ENCODE measurements at regions not wholly inside any gene's neighbourhood (a gene's known extent, or its start where the extent isn't known, plus 50 kb on each side); places are given as distances from the start of the nearest gene placed in this dataset.

- Mint-ChIP-seq H3K9me3 (no peaks in the 10 kb centered on the region), H3K4me1 (no peaks in the 10 kb centered on the region), H3K27me3 (ENCODE audit: low read depth in 2 of 2) (no peaks in the 10 kb centered on the region), H3K36me3 (no peaks in the 10 kb centered on the region), H3K27ac (no peak overlapping the region), H3K4me3 (no peak overlapping the region)
- H3K36me3 ChIP-seq (ENCODE audit: control insufficient read depth, insufficient read depth, low read length): no peaks in the 10 kb centered on the region
- DNase-seq: no peak
- 49% methylated on average over 13 of the region's 14 CpGs for WGBS (ENCODE audit: insufficient coverage)
- H3K4me3 ChIP-seq (ENCODE audit: low read length): no peak overlapping the region
- no peaks in the 10 kb centered on the region for H3K9me3 ChIP-seq (ENCODE audit: control insufficient read depth, insufficient read depth, low read length)
- intact Hi-C loops (cut with micrococcal nuclease): no loop called here
- no peak for TF ChIP-seq CTCF (IDR thresholded peaks at IDR 0.05)
- H3K27me3 ChIP-seq (ENCODE audit: control insufficient read depth, insufficient read depth, low read length): no peaks in the 10 kb centered on the region
- no peak overlapping the region for H3K27ac ChIP-seq (ENCODE audit: low read length)
- no peaks in the 10 kb centered on the region for H3K4me1 ChIP-seq (ENCODE audit: control insufficient read depth, insufficient read depth, low read length)
- ATAC-seq: no peak
Observed at GRCh38 chr2:2845806-2846315, 514.8 kb upstream of the MYT1L start.

- H3K4me3 Mint-ChIP-seq: no peak overlapping the region
- H3K27me3 Mint-ChIP-seq (ENCODE audit: low read depth in 2 of 2): no peaks in the 10 kb centered on the region
- WGBS (ENCODE audit: insufficient coverage): 84% methylated on average over 11 of the region's 11 CpGs
- H3K27me3 ChIP-seq (ENCODE audit: control insufficient read depth, insufficient read depth, low read length): no peaks in the 10 kb centered on the region
- no peaks in the 10 kb centered on the region for H3K36me3 ChIP-seq (ENCODE audit: control insufficient read depth, insufficient read depth, low read length)
- ATAC-seq (no peak), DNase-seq (no peak)
- no peaks in the 10 kb centered on the region for H3K9me3 Mint-ChIP-seq
- H3K9me3 ChIP-seq (ENCODE audit: control insufficient read depth, insufficient read depth, low read length): no peaks in the 10 kb centered on the region
- no peaks in the 10 kb centered on the region for H3K4me1 ChIP-seq (ENCODE audit: control insufficient read depth, insufficient read depth, low read length)
- H3K4me3 ChIP-seq (ENCODE audit: low read length): no peak overlapping the region
- H3K27ac ChIP-seq (ENCODE audit: low read length): no peak overlapping the region
- H3K36me3 Mint-ChIP-seq: no peaks in the 10 kb centered on the region
- intact Hi-C loops (cut with micrococcal nuclease): no loop called here
- H3K4me1 Mint-ChIP-seq: no peaks in the 10 kb centered on the region
- no peak overlapping the region for H3K27ac Mint-ChIP-seq
- TF ChIP-seq CTCF (IDR thresholded peaks at IDR 0.05): no peak
Observed at GRCh38 chr2:2845267-2845666, 514.2 kb upstream of the MYT1L start.

GRCh38 chr2:2843969-2844548 is 513.0 kb upstream of the MYT1L start:
- TF ChIP-seq CTCF (IDR thresholded peaks at IDR 0.05): no peak
- Histone ChIP-seq H3K36me3 (ENCODE audit: control insufficient read depth, insufficient read depth, low read length) (no peaks in the 10 kb centered on the region), H3K27me3 (ENCODE audit: control insufficient read depth, insufficient read depth, low read length) (no peaks in the 10 kb centered on the region), H3K27ac (ENCODE audit: low read length) (no peak overlapping the region), H3K4me3 (ENCODE audit: low read length) (no peak overlapping the region), H3K9me3 (ENCODE audit: control insufficient read depth, insufficient read depth, low read length) (no peaks in the 10 kb centered on the region), H3K4me1 (ENCODE audit: control insufficient read depth, insufficient read depth, low read length) (no peaks in the 10 kb centered on the region)
- intact Hi-C loops (cut with micrococcal nuclease): no loop called here
- Mint-ChIP-seq H3K9me3 (no peaks in the 10 kb centered on the region), H3K36me3 (no peaks in the 10 kb centered on the region), H3K4me1 (no peaks in the 10 kb centered on the region), H3K27ac (no peak overlapping the region), H3K4me3 (no peak overlapping the region), H3K27me3 (ENCODE audit: low read depth in 2 of 2) (no peaks in the 10 kb centered on the region)
- ATAC-seq: no peak
- 91% methylated on average over 11 of the region's 11 CpGs for WGBS (ENCODE audit: insufficient coverage)
- DNase-seq: no peak

GRCh38 chr2:2842466-2842865 is 511.4 kb upstream of the MYT1L start:
- TF ChIP-seq CTCF (IDR thresholded peaks at IDR 0.05): no peak
- no peaks in the 10 kb centered on the region for H3K9me3 Mint-ChIP-seq
- Histone ChIP-seq H3K9me3 (ENCODE audit: control insufficient read depth, insufficient read depth, low read length) (no peaks in the 10 kb centered on the region), H3K27me3 (ENCODE audit: control insufficient read depth, insufficient read depth, low read length) (no peaks in the 10 kb centered on the region), H3K27ac (ENCODE audit: low read length) (no peak overlapping the region), H3K36me3 (ENCODE audit: control insufficient read depth, insufficient read depth, low read length) (no peaks in the 10 kb centered on the region), H3K4me3 (ENCODE audit: low read length) (no peak overlapping the region), H3K4me1 (ENCODE audit: control insufficient read depth, insufficient read depth, low read length) (no peaks in the 10 kb centered on the region)
- no peaks in the 10 kb centered on the region for H3K4me1 Mint-ChIP-seq
- 92% methylated on average over 6 of the region's 7 CpGs for WGBS (ENCODE audit: insufficient coverage)
- no peak overlapping the region for H3K27ac Mint-ChIP-seq
- H3K36me3 Mint-ChIP-seq: no peaks in the 10 kb centered on the region
- DNase-seq (peak in 1 of 2 donors; percentile 2), ATAC-seq (no peak)
- intact Hi-C loops (cut with micrococcal nuclease): no loop called here
- H3K27me3 Mint-ChIP-seq (ENCODE audit: low read depth in 2 of 2): no peaks in the 10 kb centered on the region
- H3K4me3 Mint-ChIP-seq: no peak overlapping the region
